PC-3 (cell line): ENCODE measurements at regions not wholly inside any gene's neighbourhood (a gene's known extent, or its start where the extent isn't known, plus 50 kb on each side); places are given as distances from the start of the nearest gene placed in this dataset.

Experiments used
- ATAC-seq: fragments of 200-7000 bp; cut with Tn5 transposase; 2 replicates; pipeline ENCODE4 v1.9.1; 2020; ENCODE audit warnings: mild to moderate bottlenecking, moderate library complexity
- BruUV-seq: library from RNA; stranded (reverse); fragments of 400-500 nt; replicated peaks from 2 replicates; lab custom pipeline; 2021; lab: Mats Ljungman, UMichigan
- CTCF ChIA-PET: fragments of 300-600 bp; sonication (Branson Sonifier 250); formaldehyde crosslinking; loops from one replicate; lab custom pipeline; 2022; ENCODE audit warnings: antibody characterized with exemption; lab: Charles Lee
- POLR2A ChIA-PET: fragments of 300-600 bp; sonication (Branson Sonifier 250); formaldehyde crosslinking; loops from one replicate; lab custom pipeline; 2022; ENCODE audit warnings: antibody characterized with exemption; ENCODE audit not compliant: unreplicated experiment; lab: Charles Lee
- DNase-seq: peaks from one replicate; pipeline ENCODE4 v3.0.0-alpha.2; 2015
- H2AFZ ChIP-seq: fragments of 300-600 bp; sonication (generic); 2 replicates; pipeline ENCODE4 v1.6.0; 2016; ENCODE audit warnings: antibody characterized with exemption, low read length
- H3F3A ChIP-seq: fragments of 300-600 bp; sonication (generic); one replicate; pipeline ENCODE4 v1.6.0; 2017; ENCODE audit warnings: antibody characterized with exemption, low read length, control low read depth, mild to moderate bottlenecking; ENCODE audit not compliant: unreplicated experiment
- H3K27ac ChIP-seq: fragments of 300-600 bp; sonication (generic); 2 replicates; pipeline ENCODE4 v1.5.1; 2016; ENCODE audit warnings: mild to moderate bottlenecking, low read length
- H3K27me3 ChIP-seq: fragments of 300-600 bp; sonication (generic); 2 replicates; pipeline ENCODE4 v1.6.1; 2016; ENCODE audit warnings: low read length, mixed read lengths
- H3K36me3 ChIP-seq: fragments of 300-600 bp; sonication (generic); 2 replicates; pipeline ENCODE4 v1.6.1; 2016; ENCODE audit warnings: low read depth, mixed run types, low read length, mixed read lengths
- H3K4me1 ChIP-seq: fragments of 300-600 bp; sonication (generic); 2 replicates; pipeline ENCODE4 v1.5.1; 2016; ENCODE audit warnings: low read length; ENCODE audit not compliant: insufficient read depth
- H3K4me2 ChIP-seq: fragments of 300-600 bp; sonication (generic); 2 replicates; pipeline ENCODE4 v1.6.0; 2016; ENCODE audit warnings: low read length
- H3K4me3 ChIP-seq: fragments of 300-600 bp; sonication (generic); 2 replicates; pipeline ENCODE4 v1.5.1; 2016; ENCODE audit warnings: mild to moderate bottlenecking, low read length, mixed read lengths
- H3K79me2 ChIP-seq: fragments of 300-600 bp; sonication (generic); 2 replicates; pipeline ENCODE4 v1.6.1; 2017; ENCODE audit warnings: low read length, mixed read lengths
- H3K9ac ChIP-seq: fragments of 300-600 bp; sonication (generic); 2 replicates; pipeline ENCODE4 v1.6.0; 2016; ENCODE audit warnings: mild to moderate bottlenecking, low read length
- H3K9me2 ChIP-seq: fragments of 300-600 bp; sonication (generic); replicated peaks from 2 replicates; pipeline ENCODE4 v1.6.1; 2016; ENCODE audit warnings: mixed run types, low read length, mixed read lengths
- H3K9me3 ChIP-seq: fragments of 300-600 bp; sonication (generic); 2 replicates; pipeline ENCODE4 v1.6.1; 2016; ENCODE audit warnings: low read length, mixed read lengths
- H4K20me1 ChIP-seq: fragments of 300-600 bp; sonication (generic); 2 replicates; pipeline ENCODE4 v1.6.1; 2016; ENCODE audit warnings: low read length, mixed read lengths
- EZH2 ChIP-seq: fragments of 300-600 bp; sonication (generic); IDR thresholded peaks from one replicate; pipeline ENCODE4 v1.6.1; 2017; ENCODE audit warnings: antibody characterized with exemption, mild to moderate bottlenecking, low read length; ENCODE audit not compliant: unreplicated experiment
- EZH2phosphoT487 ChIP-seq: fragments of 300-600 bp; sonication (generic); IDR thresholded peaks from 2 replicates; pipeline ENCODE4 v1.6.1; 2018; ENCODE audit warnings: mild to moderate bottlenecking, antibody characterized with exemption, low read length, borderline replicate concordance
- intact Hi-C: fragments of 100-400 bp; cut with micrococcal nuclease; formaldehyde crosslinking; loops from 2 replicates; pipeline ENCODE4 v1.9.0; 2023
- TF ChIP-seq, protein P1 (sequence below): fragments of 300-600 bp; sonication (generic); conservative IDR thresholded peaks from 2 replicates; pipeline ENCODE4 v1.5.1; 2017; ENCODE audit warnings: antibody characterized with exemption, low read depth, mild to moderate bottlenecking, low read length

DNA sequence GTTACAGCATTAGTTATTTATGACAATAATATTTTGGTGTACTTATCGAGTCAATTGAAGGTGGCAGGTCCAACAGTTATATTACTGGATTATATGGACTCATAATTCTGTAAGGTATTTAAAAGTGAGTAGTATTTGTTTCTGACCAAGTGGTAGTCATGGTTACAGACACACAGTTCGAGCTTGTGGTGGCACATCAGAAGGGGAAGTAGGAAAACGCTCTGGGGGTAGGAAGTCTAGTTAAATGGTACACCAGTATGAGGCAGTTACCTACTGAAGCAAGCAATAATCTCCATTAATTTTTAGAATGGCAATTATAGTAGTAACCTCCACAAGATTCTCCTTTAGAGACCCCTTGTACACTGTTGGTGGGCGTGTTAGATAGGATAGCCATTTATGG lies 541.2 kb downstream of the ETV1 start:
- no peak overlapping the region for H3K4me2 ChIP-seq
- TF ChIP-seq, protein P1, sequence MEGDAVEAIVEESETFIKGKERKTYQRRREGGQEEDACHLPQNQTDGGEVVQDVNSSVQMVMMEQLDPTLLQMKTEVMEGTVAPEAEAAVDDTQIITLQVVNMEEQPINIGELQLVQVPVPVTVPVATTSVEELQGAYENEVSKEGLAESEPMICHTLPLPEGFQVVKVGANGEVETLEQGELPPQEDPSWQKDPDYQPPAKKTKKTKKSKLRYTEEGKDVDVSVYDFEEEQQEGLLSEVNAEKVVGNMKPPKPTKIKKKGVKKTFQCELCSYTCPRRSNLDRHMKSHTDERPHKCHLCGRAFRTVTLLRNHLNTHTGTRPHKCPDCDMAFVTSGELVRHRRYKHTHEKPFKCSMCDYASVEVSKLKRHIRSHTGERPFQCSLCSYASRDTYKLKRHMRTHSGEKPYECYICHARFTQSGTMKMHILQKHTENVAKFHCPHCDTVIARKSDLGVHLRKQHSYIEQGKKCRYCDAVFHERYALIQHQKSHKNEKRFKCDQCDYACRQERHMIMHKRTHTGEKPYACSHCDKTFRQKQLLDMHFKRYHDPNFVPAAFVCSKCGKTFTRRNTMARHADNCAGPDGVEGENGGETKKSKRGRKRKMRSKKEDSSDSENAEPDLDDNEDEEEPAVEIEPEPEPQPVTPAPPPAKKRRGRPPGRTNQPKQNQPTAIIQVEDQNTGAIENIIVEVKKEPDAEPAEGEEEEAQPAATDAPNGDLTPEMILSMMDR = no peak
- no peak for TF ChIP-seq EZH2phosphoT487
- TF ChIP-seq EZH2 = no peak
- no peak overlapping the region for H3K27ac ChIP-seq
- no peak overlapping the region for H2AFZ ChIP-seq
- H3K79me2 ChIP-seq = no peaks in the 10 kb centered on the region
- POLR2A ChIA-PET = no interaction called here
- H3K4me1 ChIP-seq = no peaks in the 10 kb centered on the region
- ATAC-seq = no peak
- no peaks in the 10 kb centered on the region for H4K20me1 ChIP-seq
- no peaks in the 10 kb centered on the region for H3F3A ChIP-seq
- DNase-seq = no peak
- no TSS peak for BruUV-seq
- intact Hi-C loops = no loop called here
- no peaks in the 10 kb centered on the region for H3K36me3 ChIP-seq
- no peaks in the 10 kb centered on the region for H3K9me3 ChIP-seq
- H3K27me3 ChIP-seq = no peaks in the 10 kb centered on the region
- CTCF ChIA-PET = no interaction called here
- no peak overlapping the region for H3K4me3 ChIP-seq
- no peak overlapping the region for H3K9ac ChIP-seq
- no peaks in the 10 kb centered on the region for H3K9me2 ChIP-seq

DNA sequence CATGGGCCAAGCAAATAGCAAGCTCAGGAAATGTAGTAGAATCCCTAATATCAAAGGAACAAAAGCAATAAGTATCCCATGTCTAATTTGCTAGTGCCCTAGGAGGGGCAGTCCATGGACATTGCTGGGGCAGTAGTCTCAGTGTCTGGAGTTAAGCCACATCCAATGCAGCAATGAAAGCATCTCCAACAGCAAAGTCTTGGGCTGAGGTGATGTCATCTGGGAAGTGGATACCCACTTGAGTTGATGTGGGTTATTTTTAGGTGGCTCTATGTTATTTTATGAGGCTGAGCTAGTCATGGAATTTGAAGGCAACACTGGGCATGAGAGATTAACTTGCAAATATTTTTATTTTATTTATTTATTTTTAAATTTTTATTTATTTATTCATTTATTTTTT lies 540.0 kb downstream of the ETV1 start:
- no peaks in the 10 kb centered on the region for H3F3A ChIP-seq
- H3K9me2 ChIP-seq = no peaks in the 10 kb centered on the region
- no peak overlapping the region for H3K9ac ChIP-seq
- ATAC-seq (no peak), DNase-seq (no peak)
- H3K9me3 ChIP-seq = no peaks in the 10 kb centered on the region
- H3K4me2 ChIP-seq = no peak overlapping the region
- H3K36me3 ChIP-seq = no peaks in the 10 kb centered on the region
- POLR2A ChIA-PET = no interaction called here
- no peak overlapping the region for H3K4me3 ChIP-seq
- H3K4me1 ChIP-seq = no peaks in the 10 kb centered on the region
- no peaks in the 10 kb centered on the region for H4K20me1 ChIP-seq
- CTCF ChIA-PET = no interaction called here
- H3K79me2 ChIP-seq = no peaks in the 10 kb centered on the region
- intact Hi-C loops = no loop called here
- no peak overlapping the region for H3K27ac ChIP-seq
- no peak overlapping the region for H2AFZ ChIP-seq
- no TSS peak for BruUV-seq
- no peaks in the 10 kb centered on the region for H3K27me3 ChIP-seq
- no peak for TF ChIP-seq EZH2phosphoT487

DNA sequence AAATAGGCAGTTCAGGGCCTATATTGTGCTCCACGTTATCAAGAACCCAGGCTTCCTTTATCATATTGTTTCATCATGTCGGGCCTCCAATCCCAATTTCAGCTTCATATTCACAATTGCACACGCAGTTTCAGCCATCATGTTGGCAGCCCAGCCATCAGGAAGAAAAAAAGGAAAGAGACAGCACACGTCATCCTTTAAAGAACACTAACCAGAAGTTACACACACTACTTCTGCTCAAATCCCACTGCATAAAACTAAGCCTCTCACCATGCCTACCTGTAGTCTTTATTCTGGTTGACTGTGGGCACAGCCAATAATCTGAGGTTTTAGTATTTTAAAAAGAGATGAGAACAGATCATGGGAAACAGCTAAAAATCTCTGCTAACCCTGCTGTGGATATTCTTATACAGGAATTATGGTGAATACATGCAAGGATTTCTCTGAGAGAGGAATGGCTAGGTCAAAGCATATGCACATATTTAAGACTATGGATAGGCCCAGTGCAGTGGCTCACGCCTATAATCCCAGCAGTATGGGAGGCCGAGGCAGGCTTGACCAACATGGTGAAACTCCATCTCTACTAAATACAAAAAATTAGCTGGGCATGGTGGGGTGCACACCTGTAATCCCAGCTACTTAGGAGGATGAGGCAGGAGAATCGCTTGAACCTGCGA lies 534.4 kb downstream of the ETV1 start:
- Histone ChIP-seq H3K27ac (no peak overlapping the region), H3F3A (no peaks in the 10 kb centered on the region), H3K36me3 (no peaks in the 10 kb centered on the region), H3K27me3 (no peaks in the 10 kb centered on the region), H3K79me2 (no peaks in the 10 kb centered on the region), H3K9me2 (no peaks in the 10 kb centered on the region), H3K9ac (no peak overlapping the region), H3K9me3 (no peaks in the 10 kb centered on the region), H2AFZ (no peak overlapping the region), H3K4me2 (no peak overlapping the region), H3K4me3 (no peak overlapping the region), H3K4me1 (no peaks in the 10 kb centered on the region), H4K20me1 (no peaks in the 10 kb centered on the region)
- CTCF ChIA-PET = no interaction called here
- no peak for TF ChIP-seq EZH2
- TF ChIP-seq, protein P1 = no peak
- TF ChIP-seq EZH2phosphoT487 = no peak
- DNase-seq (no peak), ATAC-seq (no peak)
- POLR2A ChIA-PET = no interaction called here
- no TSS peak for BruUV-seq
- intact Hi-C loops = no loop called here
